GM18519 (cell line): ENCODE measurements at regions not wholly inside any gene's neighbourhood (a gene's known extent, or its start where the extent isn't known, plus 50 kb on each side); places are given as distances from the start of the nearest gene placed in this dataset.

ENCODE experiments used
- ATAC-seq: cut with Tn5 transposase; IDR thresholded peaks from one replicate; pipeline ENCODE4 v1.9.1; 2021; ENCODE audit warnings: mild to moderate bottlenecking, moderate library complexity; ENCODE audit not compliant: unreplicated experiment, low FRiP score

GRCh38 chr1:87600055-87600850 is 271.6 kb downstream of the LMO4 start:
- ATAC-seq: no peak

DNA sequence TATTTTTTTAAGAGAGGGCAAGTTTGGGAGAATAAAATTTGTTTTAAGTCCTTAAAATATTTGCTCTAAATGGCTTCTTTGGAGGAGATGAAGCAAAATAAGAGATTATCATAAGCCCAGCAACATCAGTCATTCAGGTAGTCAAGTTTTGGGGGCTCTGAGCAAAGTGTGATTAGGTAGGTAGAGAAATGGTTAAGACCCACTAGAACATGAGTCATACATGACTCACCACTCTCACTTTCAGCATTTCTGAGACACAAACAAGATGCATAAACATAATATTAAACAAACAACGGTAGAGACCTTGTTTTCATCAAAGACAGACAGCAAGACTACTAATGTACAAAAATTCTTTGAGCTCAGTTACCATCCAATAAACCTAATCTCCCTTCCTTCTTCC is 272.2 kb downstream of the LMO4 start:
- ATAC-seq: no peak

- no peak for ATAC-seq
Observed at GRCh38 chr1:87603626-87604025, 274.9 kb downstream of the LMO4 start.

DNA sequence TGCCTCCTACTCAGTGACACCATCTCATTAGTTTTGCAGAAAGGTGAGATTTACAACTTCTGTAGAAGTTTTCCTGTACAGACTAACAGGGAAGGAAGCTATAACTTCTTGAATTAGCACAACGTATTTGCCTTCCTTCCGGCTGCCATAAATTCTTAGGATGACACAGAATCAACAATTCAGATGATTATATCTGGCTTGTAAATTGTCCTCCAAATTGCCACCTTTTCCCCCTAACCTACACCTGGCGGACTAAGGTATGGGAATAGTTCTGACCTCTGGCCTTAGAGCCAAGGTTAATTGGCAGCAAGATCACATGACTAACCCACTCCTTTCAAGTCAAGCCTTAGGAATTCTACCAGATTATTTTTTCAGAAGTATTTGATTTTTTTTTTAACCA is 284.3 kb downstream of the LMO4 start:
- ATAC-seq: no peak

GRCh38 chr1:87615491-87615890 is 286.8 kb downstream of the LMO4 start:
- no peak for ATAC-seq

GRCh38 chr1:87615901-87616300 is 287.2 kb downstream of the LMO4 start:
- ATAC-seq: no peak

DNA sequence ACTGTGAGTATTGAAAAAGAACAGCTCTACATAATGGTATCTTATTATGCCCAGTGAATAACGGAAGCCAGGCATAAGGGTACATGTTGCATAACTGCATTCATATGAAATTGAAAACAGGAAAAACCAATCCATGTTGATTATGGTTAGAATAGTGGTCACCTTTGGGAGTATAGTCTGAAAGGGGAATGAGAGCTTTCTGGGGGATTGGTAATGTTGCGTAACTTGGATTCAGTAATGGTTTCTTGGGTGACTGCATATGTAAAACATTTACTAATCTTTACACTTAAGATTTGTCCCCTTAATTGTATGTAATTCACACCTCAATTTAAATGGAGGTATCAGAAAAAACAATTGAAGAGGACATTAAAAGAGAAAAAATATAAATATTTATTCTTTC is 292.1 kb downstream of the LMO4 start:
- no peak for ATAC-seq

- ATAC-seq: no peak
Observed at GRCh38 chr1:87629673-87630072, 301.0 kb downstream of the LMO4 start.

- no peak for ATAC-seq
Observed at GRCh38 chr1:87632232-87632631, 303.6 kb downstream of the LMO4 start.

GRCh38 chr1:87636198-87636892 is 307.7 kb downstream of the LMO4 start:
- no peak for ATAC-seq

DNA sequence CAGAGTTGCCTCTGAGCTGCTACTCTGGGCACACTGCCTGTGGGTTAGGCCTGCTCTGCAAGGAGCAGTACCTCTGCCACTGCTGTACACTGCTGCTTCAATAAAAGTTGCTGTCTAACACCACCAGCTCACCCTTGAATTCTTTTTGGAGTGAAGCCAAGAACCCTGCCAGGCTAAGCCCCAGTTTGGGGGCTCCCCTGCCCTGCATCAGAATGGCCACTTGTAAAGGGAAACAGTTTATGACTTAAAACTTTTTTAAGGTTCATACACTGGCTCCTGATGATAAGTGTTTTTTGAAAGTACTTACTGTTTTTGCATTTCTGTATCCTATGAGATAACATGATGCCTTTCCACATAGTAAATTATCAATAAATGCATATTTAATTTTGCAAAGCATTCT is 310.0 kb downstream of the LMO4 start:
- no peak for ATAC-seq

DNA sequence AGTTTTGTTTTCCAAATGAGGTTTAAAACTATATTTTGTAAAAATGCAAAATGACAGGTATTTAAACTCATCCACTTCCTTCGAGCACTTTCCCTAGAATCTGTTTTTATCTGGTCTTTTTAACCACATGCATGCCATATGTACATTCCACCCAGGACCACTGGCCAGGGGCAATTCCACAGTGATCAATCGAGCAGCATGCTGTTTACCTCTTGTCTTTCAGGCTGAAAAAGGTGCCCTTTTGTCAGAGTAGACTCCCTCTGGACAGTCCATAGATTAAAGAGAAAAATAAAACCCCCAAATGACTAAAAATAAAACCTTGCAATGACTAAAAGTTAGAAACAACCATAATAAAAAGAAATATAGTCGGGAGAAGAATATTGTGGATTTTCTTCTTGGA is 313.3 kb downstream of the LMO4 start:
- no peak for ATAC-seq

- no peak for ATAC-seq
Observed at GRCh38 chr1:87642581-87643221, 314.0 kb downstream of the LMO4 start.

DNA sequence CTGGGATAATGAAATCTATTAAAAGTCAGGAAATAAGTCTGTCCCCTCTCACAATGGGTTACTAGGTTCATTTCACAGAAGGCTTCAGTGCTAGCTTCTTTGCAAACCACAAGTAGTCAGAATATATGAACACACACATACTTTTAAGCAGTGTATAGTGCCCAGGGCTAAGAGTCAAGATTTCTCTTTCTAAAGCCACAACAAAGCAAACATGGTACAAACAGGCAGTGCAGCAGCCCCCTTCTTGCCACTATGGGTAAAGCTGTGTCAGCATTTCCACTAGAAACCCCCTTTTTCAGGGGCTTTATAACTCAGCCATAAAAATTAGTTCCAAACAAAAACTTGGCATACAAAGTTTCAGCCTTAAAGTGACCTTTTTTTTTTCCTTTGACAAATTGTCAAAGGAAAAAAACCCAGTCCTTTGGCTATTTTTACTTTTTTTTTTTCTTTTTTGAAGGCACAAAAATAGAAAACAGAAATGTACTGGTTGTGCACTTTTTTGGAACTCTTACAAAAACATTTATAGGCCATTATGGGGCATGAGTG is 315.4 kb downstream of the LMO4 start:
- ATAC-seq: no peak

DNA sequence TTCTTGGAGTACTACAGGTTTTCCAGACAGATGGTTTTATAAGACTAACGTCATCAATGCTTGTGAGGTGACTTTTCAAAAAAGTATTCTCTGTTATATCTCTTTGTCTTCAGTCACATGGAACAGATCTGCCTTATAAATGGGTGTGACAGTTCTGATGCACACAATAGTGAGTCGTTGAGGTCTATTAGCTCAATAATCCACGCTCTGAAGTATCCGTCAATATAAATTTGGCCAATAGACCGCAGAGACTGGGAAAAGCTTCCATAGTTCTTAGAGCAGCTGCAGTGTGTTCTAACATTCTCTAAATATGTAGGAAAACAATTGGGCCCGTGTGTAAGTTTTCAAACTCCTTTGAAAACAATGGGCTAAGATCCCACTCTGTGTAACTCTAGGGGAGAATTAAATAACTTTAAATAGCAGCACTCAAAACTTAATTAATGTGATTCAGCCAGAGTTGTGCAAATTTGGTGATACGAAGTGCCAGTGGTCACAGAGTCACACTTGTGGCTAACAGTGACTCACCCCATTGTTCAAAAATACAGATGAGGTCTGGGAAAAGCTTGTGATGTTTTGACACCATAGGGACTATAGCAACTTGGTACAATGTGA is 316.0 kb downstream of the LMO4 start:
- no peak for ATAC-seq

- no peak for ATAC-seq
Observed at GRCh38 chr1:87647430-87648177, 318.9 kb downstream of the LMO4 start.

DNA sequence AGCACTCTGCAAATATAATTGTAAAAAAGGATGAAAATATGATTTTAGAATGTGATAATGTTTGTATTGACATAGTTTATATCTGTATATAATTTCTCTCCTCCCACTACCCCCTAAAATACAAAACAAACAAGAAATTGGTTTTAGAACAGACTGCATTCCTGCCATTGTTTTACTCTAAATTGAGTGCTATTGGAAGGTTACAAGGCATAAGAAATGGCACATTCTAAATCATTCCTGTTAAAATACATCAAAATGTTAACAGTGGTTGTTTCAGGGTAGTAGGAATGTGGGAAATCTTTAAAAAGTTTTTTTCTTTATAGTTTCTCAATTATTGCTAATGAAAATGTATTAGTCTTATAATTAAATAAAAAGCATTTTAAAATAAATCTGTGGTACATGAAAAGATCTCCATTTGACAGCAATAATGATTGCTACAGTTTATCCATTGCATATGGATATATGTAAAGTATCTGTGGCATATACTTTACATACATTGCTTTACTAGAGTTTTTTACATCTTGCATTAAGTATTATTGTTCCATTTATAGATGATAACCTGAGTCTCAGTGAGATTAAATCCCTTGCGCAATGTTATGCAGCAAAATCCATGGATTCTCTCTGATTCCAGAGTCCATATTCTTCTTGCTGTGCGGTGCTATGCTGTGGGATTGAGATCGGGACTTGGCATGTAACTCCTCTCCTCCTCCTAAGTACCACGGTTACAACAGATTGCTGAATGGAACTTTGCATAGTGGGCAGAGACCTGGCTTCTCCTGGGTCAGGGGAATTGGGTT is 319.8 kb downstream of the LMO4 start:
- ATAC-seq: no peak

- ATAC-seq: no peak
Observed at GRCh38 chr1:87650306-87650705, 321.6 kb downstream of the LMO4 start.

DNA sequence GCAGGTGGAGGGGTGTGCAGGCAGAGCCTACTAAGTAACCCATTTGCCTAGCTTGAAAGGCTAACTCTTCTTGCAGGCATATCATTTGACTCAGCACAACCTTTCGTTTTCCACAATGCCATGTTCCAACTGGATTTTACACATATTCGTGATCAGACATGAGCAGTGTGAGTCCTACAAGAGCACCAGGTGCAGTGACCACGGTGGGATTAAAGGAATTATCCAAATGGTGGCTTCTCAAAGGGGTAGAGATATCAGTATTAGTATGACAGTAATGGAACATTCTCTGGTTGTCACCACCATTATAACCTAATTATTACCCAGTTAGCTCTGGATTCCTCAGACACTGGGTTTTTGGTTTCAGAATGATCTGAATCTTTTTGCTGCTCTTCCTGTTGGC is 323.5 kb downstream of the LMO4 start:
- no peak for ATAC-seq
